ENCODE measurements at regions not wholly inside any gene's neighbourhood (a gene's known extent, or its start where the extent isn't known, plus 50 kb on each side); places are given as distances from the start of the nearest gene placed in this dataset.

GRCh38 chr9:87086221-87086818 is 139.0 kb upstream of the GAS1 start:
- no peak for DNase-seq

GRCh38 chr9:87087197-87087596 is 139.9 kb upstream of the GAS1 start:
- DNase-seq, result no peak

GRCh38 chr9:87088192-87088591 is 140.9 kb upstream of the GAS1 start:
- DNase-seq, result no peak

- DNase-seq, result no peak
Measured at GRCh38 chr9:87088621-87089365, 141.5 kb upstream of the GAS1 start.

GRCh38 chr9:87089506-87089905 is 142.2 kb upstream of the GAS1 start:
- no peak for DNase-seq

GRCh38 chr9:87089929-87090328 is 142.6 kb upstream of the GAS1 start:
- no peak for DNase-seq

- no peak for DNase-seq
Measured at GRCh38 chr9:87093777-87094176, 146.5 kb upstream of the GAS1 start.

- DNase-seq, result no peak
Measured at GRCh38 chr9:87095951-87096350, 148.6 kb upstream of the GAS1 start.

- no peak for DNase-seq
Measured at GRCh38 chr9:87096506-87096905, 149.2 kb upstream of the GAS1 start.

- DNase-seq, result no peak
Measured at GRCh38 chr9:87097238-87097637, 149.9 kb upstream of the GAS1 start.

- no peak for DNase-seq
Measured at GRCh38 chr9:87099407-87099806, 152.1 kb upstream of the GAS1 start.

GRCh38 chr9:87100001-87100400 is 152.7 kb upstream of the GAS1 start:
- no peak for DNase-seq

- no peak for DNase-seq
Measured at GRCh38 chr9:87102126-87102525, 154.8 kb upstream of the GAS1 start.

- DNase-seq, result no peak
Measured at GRCh38 chr9:87107072-87107471, 159.8 kb upstream of the GAS1 start.

- DNase-seq, result no peak
Measured at GRCh38 chr9:87108661-87109060, 161.4 kb upstream of the GAS1 start.

GRCh38 chr9:87109231-87109631 is 161.9 kb upstream of the GAS1 start:
- DNase-seq, result no peak

- no peak for DNase-seq
Measured at GRCh38 chr9:87109851-87110250, 162.5 kb upstream of the GAS1 start.

GRCh38 chr9:87111010-87111409 is 163.7 kb upstream of the GAS1 start:
- no peak for DNase-seq

- DNase-seq, result no peak
Measured at GRCh38 chr9:87112656-87113055, 165.3 kb upstream of the GAS1 start.

GRCh38 chr9:87113874-87114273 is 166.6 kb upstream of the GAS1 start:
- DNase-seq, result no peak

- no peak for DNase-seq
Measured at GRCh38 chr9:87115785-87116184, 168.5 kb upstream of the GAS1 start.

- DNase-seq, result no peak
Measured at GRCh38 chr9:87116492-87116891, 169.2 kb upstream of the GAS1 start.

GRCh38 chr9:87118594-87118993 is 171.3 kb upstream of the GAS1 start:
- DNase-seq, result no peak

GRCh38 chr9:87119328-87119881 is 172.1 kb upstream of the GAS1 start:
- DNase-seq, result peak; percentile 40

- DNase-seq, result no peak
Measured at GRCh38 chr9:87120610-87121009, 173.3 kb upstream of the GAS1 start.
